ENCODE measurements at regions not wholly inside any gene's neighbourhood (a gene's known extent, or its start where the extent isn't known, plus 50 kb on each side); places are given as distances from the start of the nearest gene placed in this dataset.

- TF ChIP-seq, protein P1, sequence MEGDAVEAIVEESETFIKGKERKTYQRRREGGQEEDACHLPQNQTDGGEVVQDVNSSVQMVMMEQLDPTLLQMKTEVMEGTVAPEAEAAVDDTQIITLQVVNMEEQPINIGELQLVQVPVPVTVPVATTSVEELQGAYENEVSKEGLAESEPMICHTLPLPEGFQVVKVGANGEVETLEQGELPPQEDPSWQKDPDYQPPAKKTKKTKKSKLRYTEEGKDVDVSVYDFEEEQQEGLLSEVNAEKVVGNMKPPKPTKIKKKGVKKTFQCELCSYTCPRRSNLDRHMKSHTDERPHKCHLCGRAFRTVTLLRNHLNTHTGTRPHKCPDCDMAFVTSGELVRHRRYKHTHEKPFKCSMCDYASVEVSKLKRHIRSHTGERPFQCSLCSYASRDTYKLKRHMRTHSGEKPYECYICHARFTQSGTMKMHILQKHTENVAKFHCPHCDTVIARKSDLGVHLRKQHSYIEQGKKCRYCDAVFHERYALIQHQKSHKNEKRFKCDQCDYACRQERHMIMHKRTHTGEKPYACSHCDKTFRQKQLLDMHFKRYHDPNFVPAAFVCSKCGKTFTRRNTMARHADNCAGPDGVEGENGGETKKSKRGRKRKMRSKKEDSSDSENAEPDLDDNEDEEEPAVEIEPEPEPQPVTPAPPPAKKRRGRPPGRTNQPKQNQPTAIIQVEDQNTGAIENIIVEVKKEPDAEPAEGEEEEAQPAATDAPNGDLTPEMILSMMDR (IDR thresholded peaks at IDR 0.05; ENCODE audit: insufficient read depth, low read length): no peak
- TF ChIP-seq POLR2AphosphoS5 (IDR thresholded peaks at IDR 0.05; ENCODE audit: low read depth) (no peak), SPI1 (IDR thresholded peaks at IDR 0.05; ENCODE audit: borderline replicate concordance, low read depth) (no peak)
- TF ChIP-seq, protein P2, sequence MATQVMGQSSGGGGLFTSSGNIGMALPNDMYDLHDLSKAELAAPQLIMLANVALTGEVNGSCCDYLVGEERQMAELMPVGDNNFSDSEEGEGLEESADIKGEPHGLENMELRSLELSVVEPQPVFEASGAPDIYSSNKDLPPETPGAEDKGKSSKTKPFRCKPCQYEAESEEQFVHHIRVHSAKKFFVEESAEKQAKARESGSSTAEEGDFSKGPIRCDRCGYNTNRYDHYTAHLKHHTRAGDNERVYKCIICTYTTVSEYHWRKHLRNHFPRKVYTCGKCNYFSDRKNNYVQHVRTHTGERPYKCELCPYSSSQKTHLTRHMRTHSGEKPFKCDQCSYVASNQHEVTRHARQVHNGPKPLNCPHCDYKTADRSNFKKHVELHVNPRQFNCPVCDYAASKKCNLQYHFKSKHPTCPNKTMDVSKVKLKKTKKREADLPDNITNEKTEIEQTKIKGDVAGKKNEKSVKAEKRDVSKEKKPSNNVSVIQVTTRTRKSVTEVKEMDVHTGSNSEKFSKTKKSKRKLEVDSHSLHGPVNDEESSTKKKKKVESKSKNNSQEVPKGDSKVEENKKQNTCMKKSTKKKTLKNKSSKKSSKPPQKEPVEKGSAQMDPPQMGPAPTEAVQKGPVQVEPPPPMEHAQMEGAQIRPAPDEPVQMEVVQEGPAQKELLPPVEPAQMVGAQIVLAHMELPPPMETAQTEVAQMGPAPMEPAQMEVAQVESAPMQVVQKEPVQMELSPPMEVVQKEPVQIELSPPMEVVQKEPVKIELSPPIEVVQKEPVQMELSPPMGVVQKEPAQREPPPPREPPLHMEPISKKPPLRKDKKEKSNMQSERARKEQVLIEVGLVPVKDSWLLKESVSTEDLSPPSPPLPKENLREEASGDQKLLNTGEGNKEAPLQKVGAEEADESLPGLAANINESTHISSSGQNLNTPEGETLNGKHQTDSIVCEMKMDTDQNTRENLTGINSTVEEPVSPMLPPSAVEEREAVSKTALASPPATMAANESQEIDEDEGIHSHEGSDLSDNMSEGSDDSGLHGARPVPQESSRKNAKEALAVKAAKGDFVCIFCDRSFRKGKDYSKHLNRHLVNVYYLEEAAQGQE (IDR thresholded peaks at IDR 0.05; ENCODE audit: insufficient replicate concordance, low read depth): no peak
These were observed 513.4 kb upstream of the GRM3 start for GRCh38 chr7:86130268-86130667.

Data from HL-60 (cell line).